ENCODE measurements at regions not wholly inside any gene's neighbourhood (a gene's known extent, or its start where the extent isn't known, plus 50 kb on each side); places are given as distances from the start of the nearest gene placed in this dataset.

GRCh38 chr6:71724456-71725125, 161.8 kb upstream of the RIMS1 start:
- TF ChIP-seq CTCF (IDR thresholded peaks at IDR 0.05; ENCODE audit: low read depth, low read length) (no peak), EZH2phosphoT487 (IDR thresholded peaks at IDR 0.05; ENCODE audit: low read depth) (no peak)
